WTC11 (cell line): ENCODE measurements at regions not wholly inside any gene's neighbourhood (a gene's known extent, or its start where the extent isn't known, plus 50 kb on each side); places are given as distances from the start of the nearest gene placed in this dataset.

Experiments used
- ATAC-seq: fragments of 200-7000 bp; cut with Tn5 transposase; 2 replicates; pipeline ENCODE4 v1.10.0; 2021; ENCODE audit warnings: mild to moderate bottlenecking, moderate library complexity
- CTCF ChIA-PET: fragments of 300-600 bp; sonication (Branson Sonifier 250); formaldehyde crosslinking; loops from one replicate; lab custom pipeline; 2021; ENCODE audit warnings: antibody characterized with exemption; lab: Charles Lee
- POLR2A ChIA-PET: fragments of 350-600 bp; sonication (Branson Sonifier 250); formaldehyde crosslinking; loops from one replicate; lab custom pipeline; 2021; ENCODE audit warnings: antibody characterized with exemption; lab: Charles Lee
- DNase-seq: peaks from one replicate; pipeline ENCODE4 v3.0.0; 2021; ENCODE audit warnings: low spot score
- H3K27ac Mint-ChIP-seq: 2 replicates; pipeline ENCODE4 v1.8.0; 2021; ENCODE audit warnings: mixed read lengths
- H3K27me3 Mint-ChIP-seq: 2 replicates; pipeline ENCODE4 v1.8.0; 2021; ENCODE audit warnings: low read depth, mild to moderate bottlenecking, moderate library complexity, mixed read lengths
- H3K36me3 Mint-ChIP-seq: 2 replicates; pipeline ENCODE4 v1.8.0; 2021; ENCODE audit warnings: mixed read lengths
- H3K4me1 Mint-ChIP-seq: 2 replicates; pipeline ENCODE4 v1.8.0; 2022; ENCODE audit warnings: mixed read lengths
- H3K4me3 Mint-ChIP-seq: 2 replicates; pipeline ENCODE4 v1.8.0; 2021; ENCODE audit warnings: mild to moderate bottlenecking, moderate library complexity, mixed read lengths
- H3K9me3 Mint-ChIP-seq: 2 replicates; pipeline ENCODE4 v1.8.0; 2021; ENCODE audit warnings: mixed read lengths
- CBFB ChIP-seq: sonication (generic); formaldehyde crosslinking; IDR thresholded peaks from 2 replicates; pipeline ENCODE4 v1.8.1; 2022; ENCODE audit warnings: mild to moderate bottlenecking, low read depth, missing genetic modification reagents
- CREB1 ChIP-seq: sonication (generic); formaldehyde crosslinking; IDR thresholded peaks from 2 replicates; pipeline ENCODE4 v1.8.0; 2023; ENCODE audit warnings: mild to moderate bottlenecking, missing genetic modification reagents
- CREM ChIP-seq: sonication (generic); formaldehyde crosslinking; IDR thresholded peaks from 2 replicates; pipeline ENCODE4 v1.8.1; 2022; ENCODE audit warnings: mild to moderate bottlenecking, missing genetic modification reagents, moderate library complexity
- CTCF ChIP-seq: fragments of 200-600 bp; IDR thresholded peaks from 2 replicates; pipeline ENCODE4 v1.8.0; 2022; ENCODE audit warnings: antibody characterized with exemption
- E2F1 ChIP-seq: sonication (generic); formaldehyde crosslinking; IDR thresholded peaks from 2 replicates; pipeline ENCODE4 v1.8.0; 2022; ENCODE audit warnings: mild to moderate bottlenecking, missing genetic modification reagents
- ETV6 ChIP-seq: sonication (generic); formaldehyde crosslinking; IDR thresholded peaks from 2 replicates; pipeline ENCODE4 v1.8.1; 2022; ENCODE audit warnings: mild to moderate bottlenecking, missing genetic modification reagents
- HMGA2 ChIP-seq: fragments of 250-450 bp; sonication (Bioruptor Pico); IDR thresholded peaks from 2 replicates; pipeline ENCODE4 v1.4.0; 2021; ENCODE audit warnings: mild to moderate bottlenecking, moderate library complexity
- MYBL2 ChIP-seq: sonication (generic); formaldehyde crosslinking; IDR thresholded peaks from 2 replicates; pipeline ENCODE4 v1.8.1; 2023; ENCODE audit warnings: mild to moderate bottlenecking, moderate library complexity, missing genetic modification reagents
- NFE2L1 ChIP-seq: sonication (generic); formaldehyde crosslinking; IDR thresholded peaks from 2 replicates; pipeline ENCODE4 v1.8.1; 2023; ENCODE audit warnings: missing genetic modification reagents
- NR1H2 ChIP-seq: sonication (generic); formaldehyde crosslinking; IDR thresholded peaks from 2 replicates; pipeline ENCODE4 v1.9.0; 2021; ENCODE audit warnings: mild to moderate bottlenecking, moderate library complexity, missing genetic modification reagents
- RORB ChIP-seq: fragments of 250-450 bp; sonication (Bioruptor Pico); IDR thresholded peaks from 2 replicates; pipeline ENCODE4 v1.9.0; 2021; ENCODE audit warnings: mild to moderate bottlenecking
- TCF7 ChIP-seq: sonication (generic); formaldehyde crosslinking; IDR thresholded peaks from 2 replicates; pipeline ENCODE4 v1.8.0; 2022; ENCODE audit warnings: mild to moderate bottlenecking, low read depth, missing genetic modification reagents, moderate library complexity
- ZMAT4 ChIP-seq: fragments of 250-450 bp; sonication (Bioruptor Pico); IDR thresholded peaks from 2 replicates; pipeline ENCODE4 v1.9.0; 2021; ENCODE audit warnings: mild to moderate bottlenecking
- ZNF416 ChIP-seq: fragments of 250-450 bp; sonication (Bioruptor Pico); IDR thresholded peaks from 2 replicates; pipeline ENCODE4 v1.9.0; 2021; ENCODE audit warnings: mild to moderate bottlenecking, inconsistent platforms
- ZNF425 ChIP-seq: fragments of 250-450 bp; sonication (Bioruptor Pico); conservative IDR thresholded peaks from 2 replicates; pipeline ENCODE4 v1.9.0; 2021; ENCODE audit warnings: mild to moderate bottlenecking
- TF ChIP-seq, protein P1 (sequence below): sonication (generic); formaldehyde crosslinking; conservative IDR thresholded peaks from 2 replicates; pipeline ENCODE4 v1.8.1; 2023; ENCODE audit warnings: mild to moderate bottlenecking, low read depth, missing genetic modification reagents, moderate library complexity

- TF ChIP-seq HMGA2 (CRISPR knock-in tag) (no peak), CREM (CRISPR knock-in tag) (no peak), TCF7 (CRISPR knock-in tag) (no peak), CBFB (no peak), E2F1 (CRISPR knock-in tag) (no peak), ZNF416 (no peak), MYBL2 (CRISPR knock-in tag) (no peak), CREB1 (CRISPR knock-in tag) (no peak), ZMAT4 (CRISPR knock-in tag) (no peak), CTCF (no peak)
These were observed 210.4 kb upstream of the ZBTB20 start (continued) for GRCh38 chr3:115357456-115357855.

DNA sequence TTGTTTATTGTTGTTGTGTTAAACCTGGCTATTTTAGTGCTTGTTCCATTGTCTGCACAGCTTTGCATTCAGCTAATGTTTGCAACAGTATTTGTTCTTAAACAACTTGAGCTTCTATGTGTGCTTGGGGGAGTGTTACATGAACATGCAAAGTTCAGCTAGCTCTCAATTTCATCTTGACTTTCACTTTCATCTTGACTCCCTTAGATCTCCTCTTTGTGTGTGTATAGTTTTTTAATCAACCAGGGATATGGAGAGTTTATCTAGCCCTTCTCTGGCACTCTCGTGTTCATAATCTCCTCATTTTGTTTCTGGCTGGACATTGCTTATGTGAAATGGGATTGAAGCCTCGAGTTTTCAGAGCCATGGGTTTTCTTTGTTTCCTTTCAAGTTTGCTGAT lies 212.4 kb upstream of the ZBTB20 start:
- ATAC-seq (no peak), DNase-seq (no peak)
- H3K4me3 Mint-ChIP-seq, result no peak overlapping the region
- ChIA-PET POLR2A (no interaction called here), CTCF (interaction anchor here (0.7 kb wide), 1 partner anchor 141 kb away, joined by 3 read pairs; no protein-coding TSS in a partner anchor)
- no peak overlapping the region for H3K27ac Mint-ChIP-seq
- H3K9me3 Mint-ChIP-seq, result peaks cover 18% of the 10 kb centered on the region; the same call in 1 of the 2 replicates
- TF ChIP-seq E2F1 (CRISPR knock-in tag) (no peak), RORB (CRISPR knock-in tag) (no peak), NR1H2 (CRISPR knock-in tag) (no peak)
- H3K27me3 Mint-ChIP-seq, result no peaks in the 10 kb centered on the region
- no peaks in the 10 kb centered on the region for H3K36me3 Mint-ChIP-seq
- H3K4me1 Mint-ChIP-seq, result peaks cover 13% of the 10 kb centered on the region

DNA sequence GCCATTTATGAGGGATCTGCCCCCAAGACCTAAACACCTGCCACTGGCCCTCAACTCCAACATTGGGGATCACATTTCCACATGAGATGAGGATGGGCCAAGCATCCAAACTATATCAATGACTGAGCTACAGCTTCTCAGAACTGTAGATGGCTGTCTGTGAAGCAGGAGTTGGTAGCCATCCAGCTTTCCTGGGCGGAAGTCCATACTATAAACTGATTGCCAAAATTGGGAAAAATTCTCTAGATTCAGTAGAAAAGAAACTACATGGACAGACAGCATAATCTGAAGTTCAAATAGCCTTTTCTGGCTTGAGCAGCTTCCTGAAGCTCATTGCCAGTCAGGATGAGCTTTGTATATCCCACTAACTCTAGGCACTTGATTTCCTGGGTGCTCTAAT lies 214.7 kb upstream of the ZBTB20 start:
- ChIA-PET CTCF (no interaction called here), POLR2A (no interaction called here)
- Mint-ChIP-seq H3K36me3 (peaks cover 7% of the 10 kb centered on the region), H3K27me3 (no peaks in the 10 kb centered on the region), H3K27ac (no peak overlapping the region), H3K9me3 (peaks cover 34% of the 10 kb centered on the region), H3K4me1 (peaks cover 13% of the 10 kb centered on the region), H3K4me3 (no peak overlapping the region)
- TF ChIP-seq ZNF425 (CRISPR knock-in tag), result no peak
- TF ChIP-seq NFE2L1 (CRISPR knock-in tag), result no peak
- TF ChIP-seq ETV6 (CRISPR knock-in tag), result no peak
- TF ChIP-seq, protein P1, sequence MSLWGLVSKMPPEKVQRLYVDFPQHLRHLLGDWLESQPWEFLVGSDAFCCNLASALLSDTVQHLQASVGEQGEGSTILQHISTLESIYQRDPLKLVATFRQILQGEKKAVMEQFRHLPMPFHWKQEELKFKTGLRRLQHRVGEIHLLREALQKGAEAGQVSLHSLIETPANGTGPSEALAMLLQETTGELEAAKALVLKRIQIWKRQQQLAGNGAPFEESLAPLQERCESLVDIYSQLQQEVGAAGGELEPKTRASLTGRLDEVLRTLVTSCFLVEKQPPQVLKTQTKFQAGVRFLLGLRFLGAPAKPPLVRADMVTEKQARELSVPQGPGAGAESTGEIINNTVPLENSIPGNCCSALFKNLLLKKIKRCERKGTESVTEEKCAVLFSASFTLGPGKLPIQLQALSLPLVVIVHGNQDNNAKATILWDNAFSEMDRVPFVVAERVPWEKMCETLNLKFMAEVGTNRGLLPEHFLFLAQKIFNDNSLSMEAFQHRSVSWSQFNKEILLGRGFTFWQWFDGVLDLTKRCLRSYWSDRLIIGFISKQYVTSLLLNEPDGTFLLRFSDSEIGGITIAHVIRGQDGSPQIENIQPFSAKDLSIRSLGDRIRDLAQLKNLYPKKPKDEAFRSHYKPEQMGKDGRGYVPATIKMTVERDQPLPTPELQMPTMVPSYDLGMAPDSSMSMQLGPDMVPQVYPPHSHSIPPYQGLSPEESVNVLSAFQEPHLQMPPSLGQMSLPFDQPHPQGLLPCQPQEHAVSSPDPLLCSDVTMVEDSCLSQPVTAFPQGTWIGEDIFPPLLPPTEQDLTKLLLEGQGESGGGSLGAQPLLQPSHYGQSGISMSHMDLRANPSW (CRISPR knock-in tag), result no peak
- ATAC-seq (no peak), DNase-seq (no peak)
